ENCODE measurements at regions not wholly inside any gene's neighbourhood (a gene's known extent, or its start where the extent isn't known, plus 50 kb on each side); places are given as distances from the start of the nearest gene placed in this dataset.

DNA sequence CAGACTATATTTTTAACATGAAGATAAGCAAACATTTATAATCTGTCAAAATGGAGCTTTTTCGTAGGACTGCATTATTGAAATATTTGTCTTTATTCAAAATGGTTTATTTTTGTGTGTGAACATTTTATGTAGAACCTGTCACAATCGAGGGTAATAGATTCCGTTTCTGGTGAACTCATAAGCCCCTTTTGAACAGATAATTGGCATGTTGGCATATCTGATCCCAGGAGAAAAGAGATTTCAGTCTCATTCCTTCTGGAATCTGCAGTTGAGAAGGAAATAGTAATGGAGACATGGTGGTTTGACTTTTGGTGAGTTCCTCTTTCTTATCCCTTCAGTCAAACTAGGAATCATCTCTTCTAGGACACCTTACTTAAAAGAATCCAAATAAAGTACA, 427.9 kb upstream of the B3GALT2 start:
- no peak for DNase-seq

DNA sequence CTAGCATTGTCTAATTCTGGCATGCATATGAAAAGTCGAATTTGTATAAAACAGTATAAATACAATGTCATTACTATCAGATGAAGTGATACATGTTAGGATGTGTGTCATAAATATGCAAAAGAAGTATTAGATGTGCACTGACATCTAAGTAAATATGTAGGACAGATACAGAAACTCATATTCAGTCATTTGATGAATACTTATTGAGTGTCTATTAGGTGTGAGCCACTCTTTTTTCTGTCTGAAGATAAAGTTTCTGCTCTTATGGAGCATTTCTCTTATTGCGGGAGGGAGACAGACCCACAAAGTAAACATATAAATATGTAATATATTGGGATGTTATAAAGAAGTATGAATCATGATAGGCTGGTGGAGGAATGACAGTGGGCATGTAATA, 426.6 kb upstream of the B3GALT2 start:
- no peak for DNase-seq

DNA sequence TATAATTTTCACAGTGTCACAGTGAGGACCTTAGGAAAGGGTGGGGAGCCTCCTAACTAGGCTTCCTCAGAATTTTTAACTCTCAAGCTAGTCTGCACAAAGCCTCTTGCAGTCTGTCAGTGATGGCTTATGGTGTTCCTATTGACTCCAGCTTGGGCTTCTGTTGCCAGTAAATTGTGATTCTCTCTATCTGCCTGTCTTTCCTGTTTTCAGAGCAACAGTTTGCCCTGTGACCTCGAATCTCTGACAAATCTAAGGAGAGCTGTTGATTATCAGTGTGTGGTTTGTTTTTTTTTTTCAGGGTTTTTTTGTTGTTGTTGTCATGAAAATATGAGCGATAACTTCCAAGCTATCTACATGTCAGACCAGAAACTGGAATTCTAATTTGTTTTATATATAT, 423.2 kb upstream of the B3GALT2 start:
- DNase-seq = no peak

GRCh38 chr1:193607787-193608186, 421.4 kb upstream of the B3GALT2 start:
- no peak for DNase-seq

- no peak for DNase-seq
Observed at GRCh38 chr1:193606035-193606434, 419.6 kb upstream of the B3GALT2 start.

- no peak for DNase-seq
Observed at GRCh38 chr1:193602705-193603104, 416.3 kb upstream of the B3GALT2 start.

DNA sequence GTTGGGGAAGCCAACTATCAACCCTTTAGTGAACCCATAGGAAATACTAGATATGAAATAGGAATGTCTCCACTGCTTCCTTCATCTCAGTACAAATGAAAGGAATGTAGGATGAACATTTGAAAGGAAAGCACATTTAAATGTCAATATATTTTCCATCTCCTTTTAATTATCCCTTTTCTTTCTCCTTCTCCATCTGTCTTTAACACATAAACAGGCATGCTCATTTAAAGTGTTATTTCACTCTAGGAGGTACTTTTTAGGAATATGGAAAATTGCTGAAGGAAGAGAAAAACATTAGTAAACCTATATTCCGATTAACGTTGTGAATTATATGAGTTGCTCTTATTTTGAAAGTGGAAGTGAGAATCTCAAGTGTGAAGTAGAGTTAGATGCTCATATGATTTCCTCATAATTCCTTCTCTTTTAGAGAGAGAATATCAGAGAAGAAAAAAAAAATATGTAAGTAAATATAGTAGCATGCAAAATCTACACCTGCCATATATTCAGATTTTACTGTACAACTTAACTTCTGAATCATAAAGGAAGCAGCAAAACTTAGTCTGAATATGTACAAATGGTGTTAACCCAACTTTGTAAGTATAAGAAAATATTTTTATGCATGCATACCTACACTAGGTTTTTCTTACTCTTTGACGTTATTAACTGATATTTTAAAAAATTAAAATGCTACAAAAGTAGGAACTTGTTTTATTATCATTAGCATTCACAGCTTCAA, 406.9 kb upstream of the B3GALT2 start:
- no peak for DNase-seq

- DNase-seq = no peak
Observed at GRCh38 chr1:193592317-193592716, 405.9 kb upstream of the B3GALT2 start.

- DNase-seq = no peak
Observed at GRCh38 chr1:193590102-193590501, 403.7 kb upstream of the B3GALT2 start.

DNA sequence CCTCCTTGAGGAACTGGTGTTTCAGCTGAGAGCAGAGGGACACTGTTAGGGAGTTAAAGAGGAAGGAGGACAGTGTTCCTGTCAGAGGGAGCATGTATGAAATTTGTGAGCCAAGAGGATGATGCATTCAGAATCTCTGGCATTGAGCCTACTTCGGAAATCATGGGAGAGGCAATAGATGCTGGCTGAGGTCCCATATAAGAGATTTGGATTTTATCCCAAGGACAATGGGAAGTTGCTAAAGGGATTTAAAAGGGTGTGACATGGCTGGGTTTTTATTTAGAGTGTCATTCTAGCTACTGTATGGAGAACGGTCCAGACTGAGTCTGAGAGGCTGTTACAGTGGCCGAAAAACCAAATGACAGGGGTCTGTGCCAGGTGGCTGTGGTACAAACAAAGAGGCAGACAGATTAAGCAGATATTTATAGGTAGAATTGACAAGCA, 403.2 kb upstream of the B3GALT2 start:
- DNase-seq = peak in 1 of 2 experiments; percentile 11

DNA sequence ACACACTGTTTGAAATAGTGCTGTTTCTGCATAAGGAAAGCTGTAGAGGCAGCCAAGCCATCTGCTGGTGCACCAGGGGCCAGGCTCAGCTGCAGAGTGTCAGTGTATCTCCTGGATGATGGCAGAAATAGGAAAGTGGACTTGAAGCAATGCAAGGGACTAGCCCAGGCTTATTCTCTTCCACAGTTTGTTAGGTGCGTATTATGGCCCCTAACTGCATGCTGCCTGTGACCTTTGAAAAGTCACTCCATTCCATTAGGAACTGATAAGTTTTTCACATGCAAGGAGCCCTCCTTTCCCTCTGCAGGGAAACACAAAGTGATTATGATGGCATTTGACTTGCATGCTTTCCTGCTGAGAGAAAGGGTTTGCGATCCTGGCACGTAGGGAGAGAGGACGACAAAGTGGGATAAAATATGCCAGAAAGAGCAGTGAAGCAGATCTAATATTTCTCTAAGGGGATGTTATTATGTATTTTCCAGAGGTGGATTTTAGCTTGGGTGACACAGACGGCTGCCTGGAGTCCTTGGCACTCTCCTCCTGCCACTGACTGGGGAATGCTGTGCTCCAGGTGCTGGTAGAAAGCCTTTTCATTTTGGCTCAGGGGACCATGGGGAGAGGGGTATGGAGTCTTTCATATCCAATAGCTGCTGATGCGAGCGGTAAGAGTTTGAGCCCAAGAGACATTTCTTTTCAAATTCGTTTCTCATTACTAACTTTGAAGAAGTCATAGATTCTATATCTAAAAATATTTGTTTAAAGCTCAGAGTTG, 402.1 kb upstream of the B3GALT2 start:
- peak; percentile 44 to 51 for DNase-seq

DNA sequence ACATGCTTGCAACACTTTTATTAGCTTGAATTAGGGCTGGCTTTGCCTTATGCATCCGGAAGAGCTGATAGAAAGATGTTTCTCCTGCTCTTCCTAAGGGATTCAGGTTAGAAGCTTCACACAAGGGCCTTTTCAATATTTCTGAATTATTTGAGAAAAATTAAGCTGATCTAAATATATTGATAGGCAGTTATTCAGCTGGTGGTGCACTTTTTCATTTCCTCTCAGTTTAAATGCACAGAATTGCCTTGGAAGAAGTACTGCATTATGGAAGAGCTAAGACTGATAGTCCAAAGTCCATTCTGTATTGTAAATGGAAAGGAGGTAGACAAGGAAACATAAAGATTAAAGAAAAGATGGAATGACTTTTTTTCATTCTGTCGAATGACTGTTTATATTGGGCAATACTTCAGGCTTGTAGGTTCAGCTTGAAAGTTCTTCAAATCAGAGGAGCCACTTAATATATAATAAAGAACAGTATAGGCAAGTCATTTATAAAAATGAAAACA, 398.4 kb upstream of the B3GALT2 start:
- DNase-seq = no peak

DNA sequence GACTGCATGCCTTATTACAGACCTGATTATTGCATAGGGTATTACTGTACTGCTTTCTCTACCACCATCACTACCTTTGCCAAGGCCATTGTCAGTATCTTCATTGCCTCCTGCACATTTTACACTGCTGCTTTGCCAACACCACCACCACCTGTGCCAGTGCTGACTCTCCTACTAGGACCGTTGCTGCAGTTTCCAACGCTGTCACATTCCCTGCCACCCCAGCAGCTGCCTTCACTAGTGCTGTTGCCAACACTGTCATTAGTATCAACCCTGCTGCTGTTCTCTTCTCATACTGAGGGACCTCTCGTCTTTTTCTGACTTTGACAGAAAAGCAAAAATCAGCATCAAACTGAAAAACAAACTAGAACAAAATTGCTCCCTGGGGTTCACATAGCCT, 394.9 kb upstream of the B3GALT2 start:
- DNase-seq = no peak

DNA sequence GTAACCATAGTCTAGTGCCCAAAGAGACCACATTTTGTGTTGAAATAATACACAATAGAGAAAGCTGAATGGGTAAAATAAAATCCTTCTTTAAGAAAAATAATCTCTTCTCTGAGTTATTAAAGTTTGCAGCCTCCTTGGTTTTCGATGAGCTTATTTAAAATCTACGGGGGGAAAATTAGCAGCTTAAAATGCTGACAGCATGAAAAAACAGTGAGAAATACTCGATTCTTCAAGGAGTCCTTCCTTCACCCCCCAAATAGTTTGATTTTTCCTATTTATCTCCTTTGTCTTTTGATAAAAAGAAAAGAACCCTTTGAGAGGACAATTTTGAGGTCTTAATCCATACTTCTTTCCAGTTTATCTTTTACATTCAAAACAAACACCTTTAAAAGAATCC, 394.0 kb upstream of the B3GALT2 start:
- DNase-seq = no peak

- DNase-seq = no peak
Observed at GRCh38 chr1:193579323-193579722, 392.9 kb upstream of the B3GALT2 start.

DNA sequence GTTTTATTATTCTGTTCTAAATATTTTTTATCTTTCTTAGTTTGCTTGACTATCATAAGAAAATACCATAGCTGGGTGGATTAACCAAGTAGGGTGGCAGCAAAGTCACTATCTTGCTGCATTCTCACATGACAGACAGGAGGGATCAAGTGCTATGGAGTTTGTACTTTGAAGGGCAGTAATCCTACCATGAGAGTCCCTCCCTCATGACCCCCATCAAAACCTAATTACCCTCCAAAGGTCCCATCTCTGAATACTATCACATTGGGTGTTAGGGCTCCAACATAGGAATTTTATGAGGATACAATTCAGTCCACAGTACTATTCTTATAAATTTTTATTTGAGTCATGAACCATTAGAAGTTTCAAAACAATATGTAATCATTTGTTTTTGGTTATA, 388.5 kb upstream of the B3GALT2 start:
- no peak for DNase-seq

DNA sequence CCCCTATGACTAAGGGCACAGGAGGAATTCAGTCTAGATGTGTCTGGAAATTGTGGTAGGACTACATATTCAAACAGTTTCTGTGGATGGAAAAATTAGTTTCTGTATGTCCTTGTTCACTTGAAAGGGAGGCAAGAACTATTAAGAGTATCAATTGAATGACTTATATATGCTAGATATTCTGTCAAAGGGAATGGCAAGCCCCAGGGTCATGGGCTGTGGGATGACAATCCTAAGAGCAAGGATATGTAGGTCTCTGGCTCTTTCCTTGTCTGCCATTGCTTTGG, 383.5 kb upstream of the B3GALT2 start:
- no peak for DNase-seq

GRCh38 chr1:193569096-193569982, 382.9 kb upstream of the B3GALT2 start:
- DNase-seq = no peak

- no peak for DNase-seq
Observed at GRCh38 chr1:193568512-193568911, 382.1 kb upstream of the B3GALT2 start.

- no peak for DNase-seq
Observed at GRCh38 chr1:193567937-193568336, 381.5 kb upstream of the B3GALT2 start.

GRCh38 chr1:193566735-193567134, 380.3 kb upstream of the B3GALT2 start:
- DNase-seq = no peak

DNA sequence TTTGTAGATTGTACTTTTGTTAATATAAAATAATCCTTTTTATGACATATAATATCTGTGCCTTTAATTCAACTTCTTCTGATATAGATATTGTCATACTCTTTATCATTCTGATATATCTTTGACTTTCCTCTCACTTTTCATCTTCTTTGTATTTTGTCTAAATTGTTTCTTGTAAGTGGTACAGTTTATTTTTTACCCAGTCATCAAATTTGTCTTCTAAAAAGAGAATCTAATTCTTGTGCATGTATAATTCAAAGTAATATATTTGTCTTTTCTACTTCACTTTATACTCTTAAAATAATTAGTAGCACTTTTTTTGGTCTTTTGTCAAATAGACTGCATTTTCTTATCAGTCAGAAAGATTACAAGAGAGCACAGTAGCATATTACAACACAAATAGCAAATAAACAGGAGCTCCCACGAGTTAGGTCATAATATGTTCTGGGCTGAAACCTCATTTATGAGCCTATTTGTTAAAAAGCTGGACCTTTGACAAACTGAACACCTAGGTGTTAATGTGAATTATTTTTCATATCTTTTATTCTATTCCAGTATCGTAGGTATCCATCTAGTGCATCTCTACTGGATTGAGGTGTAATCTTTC, 379.7 kb upstream of the B3GALT2 start:
- no peak for DNase-seq

DNA sequence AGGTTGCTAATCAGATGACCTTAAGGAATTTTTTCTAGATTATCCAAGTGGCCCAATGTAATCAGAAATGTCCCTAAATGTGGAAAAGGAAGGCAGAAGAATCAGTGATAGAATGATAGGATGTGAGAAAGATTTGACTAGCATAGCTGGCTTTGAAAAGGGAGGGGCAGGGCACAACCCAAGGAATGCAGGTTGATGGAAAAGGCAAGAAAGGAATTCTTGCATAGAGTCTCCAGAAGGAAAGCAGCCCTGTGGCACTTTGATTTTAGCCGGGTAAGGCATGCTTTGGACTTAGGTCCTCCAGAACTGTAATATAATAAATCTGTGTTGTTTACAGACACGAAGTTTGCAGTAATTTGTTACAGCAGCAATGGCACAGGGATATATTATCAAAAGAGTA, 375.7 kb upstream of the B3GALT2 start:
- no peak for DNase-seq
